ENCODE measurements at regions not wholly inside any gene's neighbourhood (a gene's known extent, or its start where the extent isn't known, plus 50 kb on each side); places are given as distances from the start of the nearest gene placed in this dataset.

- no peak for ATAC-seq
- H3K79me2 ChIP-seq (ENCODE audit: insufficient read depth, low read length), result no peaks in the 10 kb centered on the region
- H3K27ac ChIP-seq (ENCODE audit: low read depth, low read length), result no peak overlapping the region
- ChIA-PET RAD21 (ENCODE audit: low non-redundant PET in 1 of 2, low total read pairs in 2 of 2, uncharacterized antibody in 2 of 2, unreplicated experiment in 2 of 2) (no interaction called here), POLR2A (no interaction called here), CTCF (no interaction called here)
- no peaks in the 10 kb centered on the region for H3K27me3 ChIP-seq (ENCODE audit: insufficient read depth, low read length)
- H3K4me1 ChIP-seq (ENCODE audit: control insufficient read depth in 1 of 2, insufficient read depth in 2 of 2, low read length in 2 of 2), result peaks cover 0 to 7% of the 10 kb centered on the region in 2 experiments; a peak in 1 of 4 replicates
- no TSS peak for BruUV-seq (replicated peaks)
- H4K20me1 ChIP-seq (ENCODE audit: insufficient read depth), result no peaks in the 10 kb centered on the region
- no peak overlapping the region for H2AFZ ChIP-seq (ENCODE audit: low read depth, low read length, poor library complexity, severe bottlenecking)
- H3K9me3 ChIP-seq (ENCODE audit: control insufficient read depth in 1 of 2, insufficient read depth in 1 of 2, low read depth in 1 of 2, low read length in 2 of 2), result no peaks in the 10 kb centered on the region
- DNase-seq (ENCODE audit: low read depth, low spot score), result no peak
- no peak overlapping the region for H3K9ac ChIP-seq (ENCODE audit: low read length)
- no peaks in the 10 kb centered on the region for H3K36me3 ChIP-seq (ENCODE audit: control insufficient read depth in 1 of 2, insufficient read depth in 2 of 2, low read length in 2 of 2)
- H3K9me2 ChIP-seq (ENCODE audit: insufficient read depth), result no peaks in the 10 kb centered on the region
- no peak for TF ChIP-seq ZFX (IDR thresholded peaks at IDR 0.05)
- TF ChIP-seq, protein P1, sequence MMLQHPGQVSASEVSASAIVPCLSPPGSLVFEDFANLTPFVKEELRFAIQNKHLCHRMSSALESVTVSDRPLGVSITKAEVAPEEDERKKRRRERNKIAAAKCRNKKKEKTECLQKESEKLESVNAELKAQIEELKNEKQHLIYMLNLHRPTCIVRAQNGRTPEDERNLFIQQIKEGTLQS (IDR thresholded peaks at IDR 0.05), result no peak
- TF ChIP-seq, protein P2, sequence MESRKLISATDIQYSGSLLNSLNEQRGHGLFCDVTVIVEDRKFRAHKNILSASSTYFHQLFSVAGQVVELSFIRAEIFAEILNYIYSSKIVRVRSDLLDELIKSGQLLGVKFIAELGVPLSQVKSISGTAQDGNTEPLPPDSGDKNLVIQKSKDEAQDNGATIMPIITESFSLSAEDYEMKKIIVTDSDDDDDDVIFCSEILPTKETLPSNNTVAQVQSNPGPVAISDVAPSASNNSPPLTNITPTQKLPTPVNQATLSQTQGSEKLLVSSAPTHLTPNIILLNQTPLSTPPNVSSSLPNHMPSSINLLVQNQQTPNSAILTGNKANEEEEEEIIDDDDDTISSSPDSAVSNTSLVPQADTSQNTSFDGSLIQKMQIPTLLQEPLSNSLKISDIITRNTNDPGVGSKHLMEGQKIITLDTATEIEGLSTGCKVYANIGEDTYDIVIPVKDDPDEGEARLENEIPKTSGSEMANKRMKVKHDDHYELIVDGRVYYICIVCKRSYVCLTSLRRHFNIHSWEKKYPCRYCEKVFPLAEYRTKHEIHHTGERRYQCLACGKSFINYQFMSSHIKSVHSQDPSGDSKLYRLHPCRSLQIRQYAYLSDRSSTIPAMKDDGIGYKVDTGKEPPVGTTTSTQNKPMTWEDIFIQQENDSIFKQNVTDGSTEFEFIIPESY (IDR thresholded peaks at IDR 0.05; ENCODE audit: extremely low read depth, insufficient replicate concordance, low read length), result no peak
- no peak for TF ChIP-seq EZH2 (IDR thresholded peaks at IDR 0.05)
- no peak for TF ChIP-seq SP1 (IDR thresholded peaks at IDR 0.05; ENCODE audit: low read depth)
- no peak for TF ChIP-seq RAD21 (IDR thresholded peaks at IDR 0.05; ENCODE audit: low read depth)
- no peak for TF ChIP-seq JUND (IDR thresholded peaks at IDR 0.05)
- intact Hi-C loops (cut with micrococcal nuclease), result no loop called here
- no peak overlapping the region for H3K4me2 ChIP-seq (ENCODE audit: low read length)
- H3K4me3 ChIP-seq (replicated peaks in 1 of 2; ENCODE audit: low read depth in 1 of 2, low read length in 2 of 2), result no peak overlapping the region
Observed at GRCh38 chr1:70490153-70490552, 79.1 kb downstream of the CTH start.

DNA sequence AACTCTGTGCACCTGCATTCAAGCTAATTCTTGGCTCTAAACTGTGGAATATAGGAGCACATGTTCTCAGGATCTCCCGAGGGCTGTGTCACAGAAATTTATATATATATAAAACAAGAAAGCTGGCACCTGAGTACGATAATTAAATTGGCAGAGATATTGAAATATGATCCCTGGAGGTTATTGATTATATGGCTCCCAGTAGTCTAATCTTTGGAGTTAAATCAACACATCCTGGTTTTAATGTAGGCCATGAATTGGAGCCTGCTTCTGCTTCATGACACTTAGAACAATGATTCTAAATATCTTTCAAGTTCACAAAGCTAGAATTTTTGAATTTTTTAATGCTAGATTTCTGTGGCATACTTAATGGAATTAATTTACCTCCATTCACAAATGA is 84.3 kb downstream of the CTH start:
- DNase-seq (ENCODE audit: low read depth, low spot score) (no peak), ATAC-seq (no peak)
- Histone ChIP-seq H2AFZ (ENCODE audit: low read depth, low read length, poor library complexity, severe bottlenecking) (no peak overlapping the region), H4K20me1 (ENCODE audit: insufficient read depth) (no peaks in the 10 kb centered on the region), H3K9ac (ENCODE audit: low read length) (no peak overlapping the region), H3K4me2 (ENCODE audit: low read length) (no peak overlapping the region), H3K36me3 (ENCODE audit: control insufficient read depth in 1 of 2, insufficient read depth in 2 of 2, low read length in 2 of 2) (no peaks in the 10 kb centered on the region), H3K79me2 (ENCODE audit: insufficient read depth, low read length) (no peaks in the 10 kb centered on the region), H3K4me1 (ENCODE audit: control insufficient read depth in 1 of 2, insufficient read depth in 2 of 2, low read length in 2 of 2) (no peaks in the 10 kb centered on the region), H3K4me3 (replicated peaks in 1 of 2; ENCODE audit: low read depth in 1 of 2, low read length in 2 of 2) (no peak overlapping the region), H3K9me2 (ENCODE audit: insufficient read depth) (no peaks in the 10 kb centered on the region), H3K27ac (ENCODE audit: low read depth, low read length) (no peak overlapping the region), H3K27me3 (ENCODE audit: insufficient read depth, low read length) (no peaks in the 10 kb centered on the region), H3K9me3 (ENCODE audit: control insufficient read depth in 1 of 2, insufficient read depth in 1 of 2, low read depth in 1 of 2, low read length in 2 of 2) (no peaks in the 10 kb centered on the region)
- POLR2A ChIA-PET, result no interaction called here
- RAD21 ChIA-PET (ENCODE audit: low non-redundant PET in 1 of 2, low total read pairs in 2 of 2, uncharacterized antibody in 2 of 2, unreplicated experiment in 2 of 2), result no interaction called here
- TF ChIP-seq CTCF (IDR thresholded peaks at IDR 0.05 in 2 of 3, conservative IDR thresholded peaks at IDR 0.05 in 1 of 3; ENCODE audit: borderline replicate concordance in 1 of 3, insufficient read depth in 1 of 3, low read depth in 2 of 3, low read length in 2 of 3) (no peak), EZH2phosphoT487 (IDR thresholded peaks at IDR 0.05; ENCODE audit: borderline replicate concordance) (no peak), FOSL1 (IDR thresholded peaks at IDR 0.05; ENCODE audit: low read depth) (no peak), YY1 (IDR thresholded peaks at IDR 0.05; ENCODE audit: extremely low read depth, insufficient replicate concordance, low read depth, low read length) (no peak), ELF1 (IDR thresholded peaks at IDR 0.05; ENCODE audit: borderline replicate concordance, low read depth) (no peak), SRF (IDR thresholded peaks at IDR 0.05; ENCODE audit: low read depth) (no peak)
- TF ChIP-seq, protein P3, sequence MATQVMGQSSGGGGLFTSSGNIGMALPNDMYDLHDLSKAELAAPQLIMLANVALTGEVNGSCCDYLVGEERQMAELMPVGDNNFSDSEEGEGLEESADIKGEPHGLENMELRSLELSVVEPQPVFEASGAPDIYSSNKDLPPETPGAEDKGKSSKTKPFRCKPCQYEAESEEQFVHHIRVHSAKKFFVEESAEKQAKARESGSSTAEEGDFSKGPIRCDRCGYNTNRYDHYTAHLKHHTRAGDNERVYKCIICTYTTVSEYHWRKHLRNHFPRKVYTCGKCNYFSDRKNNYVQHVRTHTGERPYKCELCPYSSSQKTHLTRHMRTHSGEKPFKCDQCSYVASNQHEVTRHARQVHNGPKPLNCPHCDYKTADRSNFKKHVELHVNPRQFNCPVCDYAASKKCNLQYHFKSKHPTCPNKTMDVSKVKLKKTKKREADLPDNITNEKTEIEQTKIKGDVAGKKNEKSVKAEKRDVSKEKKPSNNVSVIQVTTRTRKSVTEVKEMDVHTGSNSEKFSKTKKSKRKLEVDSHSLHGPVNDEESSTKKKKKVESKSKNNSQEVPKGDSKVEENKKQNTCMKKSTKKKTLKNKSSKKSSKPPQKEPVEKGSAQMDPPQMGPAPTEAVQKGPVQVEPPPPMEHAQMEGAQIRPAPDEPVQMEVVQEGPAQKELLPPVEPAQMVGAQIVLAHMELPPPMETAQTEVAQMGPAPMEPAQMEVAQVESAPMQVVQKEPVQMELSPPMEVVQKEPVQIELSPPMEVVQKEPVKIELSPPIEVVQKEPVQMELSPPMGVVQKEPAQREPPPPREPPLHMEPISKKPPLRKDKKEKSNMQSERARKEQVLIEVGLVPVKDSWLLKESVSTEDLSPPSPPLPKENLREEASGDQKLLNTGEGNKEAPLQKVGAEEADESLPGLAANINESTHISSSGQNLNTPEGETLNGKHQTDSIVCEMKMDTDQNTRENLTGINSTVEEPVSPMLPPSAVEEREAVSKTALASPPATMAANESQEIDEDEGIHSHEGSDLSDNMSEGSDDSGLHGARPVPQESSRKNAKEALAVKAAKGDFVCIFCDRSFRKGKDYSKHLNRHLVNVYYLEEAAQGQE (IDR thresholded peaks at IDR 0.05; ENCODE audit: low read depth), result no peak
- CTCF ChIA-PET, result no interaction called here
- intact Hi-C loops (cut with micrococcal nuclease), result no loop called here
- no TSS peak for BruUV-seq (replicated peaks)

Measured in HCT116 (cell line).